COLO668 (cell line): ENCODE measurements at regions not wholly inside any gene's neighbourhood (a gene's known extent, or its start where the extent isn't known, plus 50 kb on each side); places are given as distances from the start of the nearest gene placed in this dataset.

Experiments
- DNase-seq: peaks from one replicate; lab custom pipeline; 2025; ENCODE audit not compliant: unreplicated experiment; lab: John Stamatoyannopoulos, UW

DNA sequence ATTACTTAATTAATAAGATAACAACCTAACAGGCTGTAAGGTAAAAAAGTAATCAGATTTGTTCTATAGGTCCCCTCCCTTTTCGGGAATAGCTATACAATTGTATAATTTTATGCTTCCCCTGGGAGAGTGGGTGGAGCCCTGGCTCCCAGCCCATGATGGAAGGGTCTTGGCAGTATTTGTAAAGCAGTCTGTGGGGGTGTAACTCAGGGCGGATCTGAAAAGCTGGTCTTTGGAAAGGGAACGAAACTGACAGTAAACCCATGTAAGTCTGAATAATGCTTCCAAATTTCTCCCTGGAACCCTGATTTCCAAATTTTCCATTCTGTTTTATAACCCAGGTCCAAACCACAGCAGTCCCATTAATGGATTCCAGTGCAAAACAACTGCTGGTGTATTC lies 110.4 kb downstream of the DAD1 start:
- no peak for DNase-seq

DNA sequence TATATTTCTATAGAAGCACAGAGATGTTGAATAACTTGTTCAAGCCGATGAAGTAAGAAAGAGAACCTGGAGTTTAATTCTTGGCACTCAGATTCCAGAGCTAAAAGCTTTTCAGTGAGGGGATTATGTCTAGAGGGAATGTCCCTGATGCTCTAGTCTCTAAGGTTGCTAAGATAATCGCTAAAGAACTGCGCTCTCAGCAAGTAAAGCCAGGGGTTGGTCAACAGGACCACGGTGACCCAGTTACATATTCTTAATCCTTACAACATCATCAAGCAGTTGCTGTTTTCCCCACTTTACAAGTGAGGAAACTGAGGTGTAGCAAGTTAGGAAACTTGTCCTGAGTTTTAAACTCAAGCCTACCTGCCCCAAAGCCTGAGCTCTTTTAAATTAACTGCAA lies 110.8 kb downstream of the DAD1 start:
- DNase-seq = no peak

GRCh38 chr14:22477569-22478194 lies 111.3 kb downstream of the DAD1 start:
- no peak for DNase-seq

GRCh38 chr14:22476887-22477286 lies 112.1 kb downstream of the DAD1 start:
- DNase-seq = no peak

GRCh38 chr14:22476005-22476751 lies 112.8 kb downstream of the DAD1 start:
- no peak for DNase-seq

GRCh38 chr14:22475381-22475780 lies 113.6 kb downstream of the DAD1 start:
- DNase-seq = no peak

DNA sequence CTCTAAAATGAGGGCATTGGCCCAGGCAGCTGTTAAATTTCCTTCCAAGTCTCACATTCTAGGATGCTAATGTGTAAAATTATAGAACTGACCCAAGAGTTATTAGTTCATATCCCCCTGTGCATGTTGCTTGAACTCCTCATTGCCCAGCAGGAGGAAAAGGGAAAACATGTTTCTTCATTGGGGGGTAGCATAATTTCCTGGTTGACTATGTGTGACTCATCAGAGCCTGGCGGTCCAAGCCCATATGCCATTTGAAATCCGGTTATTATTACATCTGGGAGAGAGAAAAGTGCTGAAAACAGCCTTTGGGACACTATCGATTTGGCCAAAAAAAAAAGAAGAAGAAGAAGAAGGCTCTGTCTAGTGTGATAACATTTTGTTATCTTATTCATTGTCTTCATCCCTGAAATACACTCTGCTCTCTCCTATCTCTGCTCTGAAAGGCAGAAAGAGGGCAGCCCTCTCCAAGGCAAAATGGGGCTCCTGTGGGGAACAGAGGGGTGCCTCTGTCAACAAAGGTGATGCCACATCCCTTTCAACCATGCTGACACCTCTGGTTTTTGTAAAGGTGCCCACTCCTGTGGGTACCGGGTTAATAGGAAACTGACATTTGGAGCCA lies 114.2 kb downstream of the DAD1 start:
- DNase-seq = no peak

DNA sequence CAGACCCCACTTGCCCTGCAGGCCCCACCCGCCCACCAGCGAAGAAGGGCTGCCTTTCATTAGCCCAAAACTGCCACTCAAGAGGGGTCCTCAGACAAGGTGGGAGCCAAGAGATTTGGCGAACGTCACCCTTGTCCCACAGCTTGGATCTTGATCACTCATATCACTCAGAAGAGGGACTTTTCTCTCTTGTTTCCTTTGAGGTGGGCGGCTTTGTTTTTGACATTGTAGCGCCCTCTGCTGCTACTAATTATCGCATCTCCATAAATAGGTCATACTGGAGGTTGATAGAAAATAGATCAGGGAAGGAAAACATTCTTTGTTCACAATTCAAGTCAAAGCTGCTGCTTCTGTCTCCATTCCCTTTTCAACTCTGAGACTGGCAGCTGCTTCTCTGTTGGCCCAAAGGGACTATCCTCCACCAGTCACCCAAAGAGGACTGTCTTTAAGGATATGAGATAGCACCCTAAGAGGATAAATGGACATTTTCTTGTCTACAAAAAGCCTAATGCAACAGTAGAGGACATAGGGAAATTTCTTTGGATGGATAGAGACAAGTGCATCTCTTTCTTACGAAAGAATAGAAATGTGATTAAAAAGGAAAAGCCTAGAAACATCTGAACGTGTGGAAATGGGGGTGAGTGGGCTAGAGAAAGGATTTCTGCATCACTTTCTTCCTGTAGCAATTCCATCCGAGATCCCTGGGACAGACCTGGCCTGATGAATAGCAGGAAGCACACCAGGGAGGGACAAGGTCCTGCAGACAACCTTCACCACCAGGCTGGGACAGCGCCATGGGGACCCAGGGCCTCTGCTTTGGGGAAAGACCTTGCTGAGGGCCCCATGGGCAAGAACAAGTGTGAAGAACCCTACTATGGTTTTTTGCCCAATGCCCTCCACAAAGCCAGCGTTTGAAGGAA lies 115.8 kb downstream of the DAD1 start:
- DNase-seq = peak; percentile 46

DNA sequence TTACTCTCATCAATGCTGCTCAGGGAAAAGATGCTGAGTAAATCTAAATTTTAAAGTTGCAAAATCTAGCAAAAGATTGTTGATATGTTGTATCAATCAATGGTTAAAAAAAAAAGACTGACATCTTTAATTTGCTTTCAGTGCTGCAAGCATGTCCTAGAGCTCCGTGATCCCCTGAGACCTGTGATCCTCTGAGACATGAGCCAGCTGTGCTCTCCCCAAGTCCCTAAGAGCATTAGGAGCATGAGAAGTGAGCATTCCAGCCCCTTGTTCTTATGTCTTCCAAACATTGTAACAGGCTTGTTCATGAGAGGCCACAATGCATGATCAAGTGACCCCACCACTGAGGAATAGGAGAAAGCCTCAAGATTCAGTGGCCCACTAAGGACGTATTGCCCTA lies 116.6 kb downstream of the DAD1 start:
- no peak for DNase-seq

DNA sequence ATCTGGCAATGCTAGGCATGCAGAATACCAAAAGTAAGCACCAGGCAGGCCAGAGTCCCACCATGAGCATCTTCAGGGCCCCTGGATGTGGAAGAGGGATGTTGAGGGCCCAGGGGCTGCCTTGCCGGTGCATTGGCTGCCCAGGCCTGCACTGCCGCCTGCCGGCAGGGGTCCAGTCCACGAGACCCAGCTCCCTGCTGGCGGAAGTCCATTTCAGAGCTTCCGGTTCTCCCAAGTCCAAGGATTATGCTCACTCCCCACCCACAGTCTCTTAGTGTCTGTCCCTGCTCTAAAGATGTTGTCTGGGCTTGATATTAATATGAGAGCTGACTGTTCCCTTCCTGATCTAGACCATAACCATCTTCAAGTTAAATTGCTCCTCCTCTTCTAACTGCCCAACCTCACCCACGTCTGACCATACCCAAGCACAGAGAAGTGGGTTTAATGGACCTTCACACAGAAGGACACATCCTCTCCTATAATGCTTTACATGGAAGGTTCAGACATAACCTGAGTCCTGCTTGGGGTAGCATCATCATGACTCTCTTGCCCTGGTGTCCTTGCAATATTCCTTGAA lies 117.4 kb downstream of the DAD1 start:
- DNase-seq = peak; percentile 64

GRCh38 chr14:22469538-22470303 lies 119.3 kb downstream of the DAD1 start:
- no peak for DNase-seq

DNA sequence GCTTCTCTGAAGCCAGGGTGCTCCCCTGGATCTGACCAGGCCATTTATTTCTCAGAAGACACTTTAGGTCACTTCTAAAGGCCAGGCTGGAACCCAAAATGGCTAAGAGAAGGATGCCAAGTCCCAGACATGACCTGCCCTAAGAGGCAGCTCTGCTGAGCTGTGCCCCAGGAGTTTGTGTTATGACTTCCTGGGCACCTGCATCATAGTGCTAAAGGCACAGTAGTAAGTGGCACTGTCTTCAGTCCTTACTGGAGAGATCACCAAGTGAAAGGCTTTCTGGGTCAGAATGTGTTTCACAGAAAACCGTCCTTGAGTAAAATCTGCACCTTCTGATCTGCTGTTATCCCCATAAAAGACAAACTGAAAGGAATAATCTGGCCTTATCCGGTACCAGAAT lies 120.2 kb downstream of the DAD1 start:
- DNase-seq = no peak

GRCh38 chr14:22466491-22466890 lies 122.5 kb downstream of the DAD1 start:
- DNase-seq = no peak

DNA sequence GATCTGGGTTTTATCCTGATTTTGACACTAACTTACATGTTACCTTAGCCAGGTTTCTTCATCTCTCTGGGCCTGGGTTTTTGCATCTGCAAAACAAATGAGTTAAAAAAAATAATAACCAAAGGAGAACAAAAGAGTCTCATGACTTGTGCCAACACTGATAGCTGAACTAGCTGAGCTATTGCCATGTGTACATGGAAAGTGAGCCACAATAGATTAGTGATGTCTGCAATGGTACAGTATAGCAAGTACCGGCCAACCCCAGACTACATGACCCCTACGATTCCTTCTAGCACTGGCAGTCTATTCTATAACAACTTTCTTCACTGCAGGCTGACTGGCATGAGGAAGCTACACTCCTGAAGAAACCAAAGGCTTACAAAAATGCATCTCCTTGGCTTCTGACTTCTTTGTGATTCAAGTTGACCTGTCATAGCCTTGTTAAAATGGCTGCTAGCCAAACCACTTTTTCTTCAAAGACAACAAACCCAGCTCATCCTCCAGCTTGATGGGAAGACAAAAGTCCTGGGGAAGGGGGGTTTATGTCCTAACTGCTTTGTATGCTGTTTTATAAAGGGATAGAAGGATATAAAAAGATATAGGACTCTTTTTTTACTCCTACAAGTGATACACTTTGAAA lies 123.7 kb downstream of the DAD1 start:
- no peak for DNase-seq

GRCh38 chr14:22464422-22465142 lies 124.4 kb downstream of the DAD1 start:
- DNase-seq = no peak

DNA sequence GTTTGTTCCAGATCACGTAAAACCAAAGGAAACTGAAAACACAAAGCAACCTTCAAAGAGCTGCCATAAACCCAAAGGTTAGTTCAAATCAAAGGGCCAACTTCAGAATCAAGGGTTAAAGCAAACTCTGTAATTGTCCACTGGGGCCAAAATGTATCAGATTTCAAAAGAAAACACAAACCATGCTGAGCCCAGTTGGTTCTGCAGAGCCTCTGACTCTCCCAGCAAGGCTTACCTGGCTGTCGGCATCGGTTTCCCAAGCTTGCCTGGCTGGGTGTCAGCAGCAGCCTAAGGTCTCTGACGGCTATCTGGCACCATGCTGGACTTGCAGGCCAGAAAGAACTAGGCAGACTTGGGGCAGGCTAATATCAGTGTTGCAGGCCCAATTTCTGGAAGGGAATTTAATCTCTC lies 125.3 kb downstream of the DAD1 start:
- no peak for DNase-seq

- no peak for DNase-seq
Measured at GRCh38 chr14:22462923-22463322, 126.1 kb downstream of the DAD1 start.

DNA sequence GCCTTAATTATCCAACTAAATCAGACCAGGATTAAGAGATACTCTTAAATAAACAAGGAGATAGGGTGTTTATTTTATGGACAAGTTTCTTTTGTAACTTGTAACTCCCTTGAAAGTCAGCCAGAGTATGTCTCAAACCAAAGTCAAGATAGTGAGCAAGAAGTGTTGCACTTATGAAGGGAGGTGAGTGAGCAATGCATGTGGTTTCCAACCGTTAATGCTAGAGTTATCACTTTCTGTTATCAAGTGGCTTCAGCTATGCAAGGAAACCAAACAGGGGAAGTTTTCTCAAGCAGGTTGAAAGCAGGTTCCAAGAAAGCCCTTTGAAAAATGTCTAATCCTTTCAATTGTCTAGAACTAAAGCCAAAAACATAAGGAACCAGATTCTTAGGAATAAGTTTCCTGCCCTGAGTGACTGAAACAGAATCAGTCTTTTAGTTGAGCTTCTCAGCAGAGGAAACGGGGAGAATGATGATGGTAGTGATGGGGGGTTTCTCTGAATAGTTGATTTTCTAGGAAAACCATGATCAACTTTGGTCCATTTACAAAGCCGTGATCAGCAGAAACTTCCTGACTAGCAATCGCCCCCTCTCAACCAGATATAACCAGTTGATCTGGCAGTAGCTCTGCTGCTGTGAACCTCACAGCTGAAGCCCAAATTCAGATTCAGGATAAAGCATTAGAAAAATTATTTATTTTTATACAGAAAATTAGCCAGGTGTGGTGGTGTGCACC lies 128.4 kb downstream of the DAD1 start:
- no peak for DNase-seq
